ENCODE measurements at regions not wholly inside any gene's neighbourhood (a gene's known extent, or its start where the extent isn't known, plus 50 kb on each side); places are given as distances from the start of the nearest gene placed in this dataset.

- no peak for DNase-seq (ENCODE audit: low read depth)
Observed at GRCh38 chr9:106657926-106658325, 205.0 kb upstream of the ZNF462 start.

GRCh38 chr9:106668534-106668933 is 194.4 kb upstream of the ZNF462 start:
- no peak for DNase-seq (ENCODE audit: low read depth)

GRCh38 chr9:106669835-106670234 is 193.1 kb upstream of the ZNF462 start:
- no peak for DNase-seq (ENCODE audit: low read depth)

GRCh38 chr9:106670418-106670817 is 192.5 kb upstream of the ZNF462 start:
- DNase-seq (ENCODE audit: low read depth) = no peak

- no peak for DNase-seq (ENCODE audit: low read depth)
Observed at GRCh38 chr9:106675780-106676179, 187.2 kb upstream of the ZNF462 start.

GRCh38 chr9:106677374-106677773 is 185.6 kb upstream of the ZNF462 start:
- no peak for DNase-seq (ENCODE audit: low read depth)

- DNase-seq (ENCODE audit: low read depth) = no peak
Observed at GRCh38 chr9:106677830-106678229, 185.1 kb upstream of the ZNF462 start.

GRCh38 chr9:106678273-106678672 is 184.7 kb upstream of the ZNF462 start:
- no peak for DNase-seq (ENCODE audit: low read depth)

GRCh38 chr9:106682420-106682819 is 180.5 kb upstream of the ZNF462 start:
- DNase-seq (ENCODE audit: low read depth) = no peak

GRCh38 chr9:106683454-106683853 is 179.5 kb upstream of the ZNF462 start:
- DNase-seq (ENCODE audit: low read depth) = no peak

- no peak for DNase-seq (ENCODE audit: low read depth)
Observed at GRCh38 chr9:106684940-106685695, 177.8 kb upstream of the ZNF462 start.

- DNase-seq (ENCODE audit: low read depth) = no peak
Observed at GRCh38 chr9:106689089-106689488, 173.9 kb upstream of the ZNF462 start.

GRCh38 chr9:106691627-106692026 is 171.3 kb upstream of the ZNF462 start:
- no peak for DNase-seq (ENCODE audit: low read depth)

- DNase-seq (ENCODE audit: low read depth) = no peak
Observed at GRCh38 chr9:106693558-106693957, 169.4 kb upstream of the ZNF462 start.

- DNase-seq (ENCODE audit: low read depth) = no peak
Observed at GRCh38 chr9:106696804-106697203, 166.2 kb upstream of the ZNF462 start.

GRCh38 chr9:106697390-106697749 is 165.6 kb upstream of the ZNF462 start:
- DNase-seq (ENCODE audit: low read depth) = no peak

GRCh38 chr9:106697750-106698502 is 165.0 kb upstream of the ZNF462 start:
- DNase-seq (ENCODE audit: low read depth) = peak; percentile 55

- no peak for DNase-seq (ENCODE audit: low read depth)
Observed at GRCh38 chr9:106700676-106701075, 162.3 kb upstream of the ZNF462 start.

GRCh38 chr9:106701611-106702010 is 161.4 kb upstream of the ZNF462 start:
- DNase-seq (ENCODE audit: low read depth) = no peak

- no peak for DNase-seq (ENCODE audit: low read depth)
Observed at GRCh38 chr9:106704056-106704615, 158.8 kb upstream of the ZNF462 start.

- no peak for DNase-seq (ENCODE audit: low read depth)
Observed at GRCh38 chr9:106707291-106707690, 155.7 kb upstream of the ZNF462 start.

GRCh38 chr9:106707738-106708474 is 155.1 kb upstream of the ZNF462 start:
- DNase-seq (ENCODE audit: low read depth) = no peak
